H1 (cell line): ENCODE measurements at regions not wholly inside any gene's neighbourhood (a gene's known extent, or its start where the extent isn't known, plus 50 kb on each side); places are given as distances from the start of the nearest gene placed in this dataset.

ENCODE experiments used
- CTCF ChIA-PET: fragments of 300-600 bp; sonication (Branson Sonifier 250); formaldehyde crosslinking; loops from one replicate; lab custom pipeline; 2021; ENCODE audit not compliant: partially characterized antibody; lab: Charles Lee
- POLR2A ChIA-PET: fragments of 300-600 bp; sonication (Branson Sonifier 250); formaldehyde crosslinking; loops from one replicate; lab custom pipeline; 2021; ENCODE audit warnings: inconsistent platforms; ENCODE audit not compliant: partially characterized antibody; lab: Charles Lee
- DNase-seq, 2 experiments: peaks; one replicate each; pipeline versions ENCODE4 v3.0.0 to v3.0.0-alpha.2; 2010 to 2022; ENCODE audit warnings: low spot score in 2 of 2, low read depth in 1 of 2, mixed read lengths in 1 of 2
- FAIRE-seq: peaks from 2 replicates; lab custom pipeline; 2011; peaks lifted over from hg19 to GRCh38; lab: Jason Lieb, UNC
- H2AFZ ChIP-seq: 2 replicates; pipeline ENCODE4 v1.8.1; 2012; ENCODE audit warnings: low read length, inconsistent platforms
- H2AK5ac ChIP-seq: 2 replicates; pipeline ENCODE4 v1.6.1; 2013; ENCODE audit warnings: low read depth, low read length
- H2BK120ac ChIP-seq: replicated peaks from 2 replicates; pipeline ENCODE3; 2013; ENCODE audit warnings: low read depth, low read length, inconsistent platforms
- H2BK12ac ChIP-seq: 2 replicates; pipeline ENCODE4 v1.6.1; 2013; ENCODE audit warnings: low read depth, low read length
- H2BK15ac ChIP-seq: 2 replicates; pipeline ENCODE4 v1.6.1; 2013; ENCODE audit warnings: low read length
- H2BK20ac ChIP-seq: 2 replicates; pipeline ENCODE4 v1.6.1; 2013; ENCODE audit warnings: low read length
- H2BK5ac ChIP-seq: 2 replicates; pipeline ENCODE4 v1.6.1; 2013; ENCODE audit warnings: low read depth, low read length
- H3K14ac ChIP-seq: 2 replicates; pipeline ENCODE4 v1.6.1; 2013; ENCODE audit warnings: inconsistent platforms; ENCODE audit not compliant: insufficient read length
- H3K18ac ChIP-seq: 2 replicates; pipeline ENCODE4 v1.6.1; 2013; ENCODE audit warnings: low read length; ENCODE audit errors: extremely low read depth
- H3K23ac ChIP-seq: 2 replicates; pipeline ENCODE4 v1.6.1; 2013; ENCODE audit warnings: inconsistent platforms; ENCODE audit not compliant: insufficient read length
- H3K23me2 ChIP-seq: 2 replicates; pipeline ENCODE4 v1.6.1; 2013; ENCODE audit warnings: low read depth, low read length
- H3K27ac ChIP-seq: 2 replicates; pipeline ENCODE4 v1.6.1; 2011; ENCODE audit warnings: low read depth, low read length, inconsistent platforms
- H3K27me3 ChIP-seq, 4 experiments: replicated peaks in 1 of 4; 1 replicate in 1 of 4; 2 replicates in 3 of 4; pipeline versions ENCODE4 v1.6.1 to v1.8.1; 2011 to 2013; ENCODE audit warnings: low read length in 3 of 4, mild to moderate bottlenecking in 3 of 4, inconsistent platforms in 2 of 4, mixed read lengths in 2 of 4, moderate library complexity in 1 of 4; ENCODE audit not compliant: control insufficient read depth in 3 of 4, insufficient read depth in 3 of 4; ENCODE audit errors: extremely low read depth in 1 of 4
- H3K36me3 ChIP-seq, 4 experiments: 2 replicates each; pipeline versions ENCODE4 v1.6.1 to v1.8.1; 2011 to 2013; ENCODE audit warnings: mild to moderate bottlenecking in 4 of 4, low read length in 3 of 4, moderate library complexity in 2 of 4, control low read depth in 1 of 4, inconsistent platforms in 1 of 4; ENCODE audit not compliant: insufficient read depth in 4 of 4, control insufficient read depth in 2 of 4
- H3K4ac ChIP-seq: replicated peaks from 2 replicates; pipeline ENCODE3; 2013; ENCODE audit warnings: low read length, low read depth, mixed read lengths, inconsistent platforms; ENCODE audit not compliant: insufficient read length
- H3K4me1 ChIP-seq, 4 experiments: replicated peaks in 1 of 4; 1 replicate in 1 of 4; 2 replicates in 3 of 4; pipeline versions ENCODE4 v1.6.1 to v1.8.1; 2011 to 2013; ENCODE audit warnings: low read length in 3 of 4, inconsistent platforms in 2 of 4, mixed read lengths in 1 of 4; ENCODE audit not compliant: insufficient read depth in 4 of 4, control insufficient read depth in 3 of 4
- H3K4me2 ChIP-seq, 2 experiments: 2 replicates each; pipeline versions ENCODE4 v1.6.1 to v1.8.1; 2011 to 2013; ENCODE audit warnings: low read depth in 2 of 2, low read length in 2 of 2, control low read depth in 1 of 2, inconsistent platforms in 1 of 2, mild to moderate bottlenecking in 1 of 2; ENCODE audit not compliant: insufficient read depth in 1 of 2
- H3K4me3 ChIP-seq, 4 experiments: fragments of 200-600, 300-600 bp in 1 of 4; sonication (generic), shearing (Covaris generic), sonication (Bioruptor Twin) in 1 of 4; 2 replicates each; pipeline versions ENCODE4 v1.5.1 to v1.8.1; 2011 to 2016; ENCODE audit warnings: low read length in 4 of 4, low read depth in 3 of 4, control low read depth in 2 of 4, inconsistent platforms in 2 of 4, mild to moderate bottlenecking in 2 of 4, mixed read lengths in 1 of 4, moderate library complexity in 1 of 4; ENCODE audit not compliant: insufficient read depth in 2 of 4; ENCODE audit errors: extremely low read depth in 1 of 4
- H3K56ac ChIP-seq: replicated peaks from 2 replicates; pipeline ENCODE3; 2013; ENCODE audit warnings: low read depth, mild to moderate bottlenecking, mixed read lengths, low read length, inconsistent platforms; ENCODE audit not compliant: insufficient read length
- H3K79me1 ChIP-seq: 2 replicates; pipeline ENCODE4 v1.6.1; 2013; ENCODE audit warnings: low read depth, low read length, control low read depth
- H3K79me2 ChIP-seq, 2 experiments: 2 replicates each; pipeline versions ENCODE4 v1.6.1 to v1.8.1; 2012 to 2013; ENCODE audit warnings: low read length in 2 of 2, mild to moderate bottlenecking in 2 of 2, inconsistent platforms in 1 of 2; ENCODE audit not compliant: insufficient read depth in 2 of 2, control insufficient read depth in 1 of 2
- H3K9ac ChIP-seq, 4 experiments: replicated peaks in 1 of 4; 1 replicate in 1 of 4; 2 replicates in 3 of 4; pipeline versions ENCODE4 v1.6.1 to v1.8.1; 2011 to 2013; ENCODE audit warnings: low read depth in 3 of 4, low read length in 3 of 4, control low read depth in 2 of 4, mild to moderate bottlenecking in 2 of 4, moderate library complexity in 2 of 4, inconsistent platforms in 1 of 4; ENCODE audit errors: extremely low read depth in 1 of 4
- H3K9me3 ChIP-seq, 2 experiments: 2 replicates each; pipeline versions ENCODE4 v1.6.1 to v1.8.1; 2012 to 2013; ENCODE audit warnings: mild to moderate bottlenecking in 2 of 2, moderate library complexity in 2 of 2, control low read depth in 1 of 2, inconsistent platforms in 1 of 2, low read depth in 1 of 2, low read length in 1 of 2, mixed read lengths in 1 of 2; ENCODE audit not compliant: insufficient read depth in 2 of 2
- H4K20me1 ChIP-seq, 2 experiments: replicated peaks in 1 of 2; 2 replicates each; pipeline versions ENCODE3 to v1.8.1; 2011 to 2013; ENCODE audit warnings: inconsistent platforms in 2 of 2, low read length in 2 of 2, mild to moderate bottlenecking in 1 of 2; ENCODE audit not compliant: insufficient read depth in 2 of 2, control insufficient read depth in 1 of 2
- H4K5ac ChIP-seq: 2 replicates; pipeline ENCODE4 v1.6.1; 2013; ENCODE audit warnings: low read length, low read depth, mixed read lengths, inconsistent platforms; ENCODE audit not compliant: insufficient read length
- H4K8ac ChIP-seq: 2 replicates; pipeline ENCODE4 v1.8.0; 2013; ENCODE audit warnings: mild to moderate bottlenecking, moderate library complexity, low read length, inconsistent platforms; ENCODE audit not compliant: insufficient read depth; ENCODE audit errors: extremely low read depth
- H4K91ac ChIP-seq: replicated peaks from 2 replicates; pipeline ENCODE3; 2013; ENCODE audit warnings: low read length, mixed read lengths, inconsistent platforms; ENCODE audit not compliant: insufficient read length
- CHD2 ChIP-seq: IDR thresholded peaks from 2 replicates; pipeline ENCODE4 v1.6.1; 2012; ENCODE audit warnings: low read length, improper control_type of control experiment
- RAD21 ChIP-seq, 2 experiments: IDR thresholded peaks in 1 of 2; conservative IDR thresholded peaks in 1 of 2; 2 replicates each; pipeline ENCODE4 v1.6.1; 2011; ENCODE audit warnings: low read depth in 2 of 2, low read length in 2 of 2, improper control_type of control experiment in 1 of 2, inconsistent platforms in 1 of 2, mild to moderate bottlenecking in 1 of 2, moderate library complexity in 1 of 2
- SUZ12 ChIP-seq: fragments of 200-600 bp; sonication (generic); IDR thresholded peaks from 2 replicates; pipeline ENCODE4 v1.6.1; 2012; ENCODE audit warnings: mild to moderate bottlenecking, inconsistent platforms, low read length, moderate library complexity, mixed read lengths
- WGBS, 2 experiments: shearing (Covaris generic) in 1 of 2; methylation state at CpG; one replicate each; pipeline versions ENCODE4 v1.1.6 to v1.1.7; 2013 to 2015; ENCODE audit warnings: low lambda C conversion rate in 2 of 2, mixed read lengths in 2 of 2, inconsistent platforms in 1 of 2, low coverage in 1 of 2, missing lambda C conversion rate in 1 of 2; ENCODE audit not compliant: insufficient replicate concordance in 2 of 2, insufficient coverage in 1 of 2, insufficient read length in 1 of 2; ENCODE audit errors: extremely low coverage in 1 of 2, missing lambda C conversion rate in 1 of 2; 5-methylcytosine and 5-hydroxymethylcytosine counted together
- TF ChIP-seq, protein P1 (sequence below), 3 experiments: IDR thresholded peaks; 1 replicate in 2 of 3; 2 replicates in 1 of 3; pipeline versions ENCODE4 v1.5.1 to v1.6.1; 2011; ENCODE audit warnings: low read length in 3 of 3, mild to moderate bottlenecking in 3 of 3, inconsistent platforms in 2 of 3, low read depth in 1 of 3, moderate library complexity in 1 of 3; ENCODE audit not compliant: insufficient read depth in 1 of 3; ENCODE audit errors: control extremely low read depth in 1 of 3

DNA sequence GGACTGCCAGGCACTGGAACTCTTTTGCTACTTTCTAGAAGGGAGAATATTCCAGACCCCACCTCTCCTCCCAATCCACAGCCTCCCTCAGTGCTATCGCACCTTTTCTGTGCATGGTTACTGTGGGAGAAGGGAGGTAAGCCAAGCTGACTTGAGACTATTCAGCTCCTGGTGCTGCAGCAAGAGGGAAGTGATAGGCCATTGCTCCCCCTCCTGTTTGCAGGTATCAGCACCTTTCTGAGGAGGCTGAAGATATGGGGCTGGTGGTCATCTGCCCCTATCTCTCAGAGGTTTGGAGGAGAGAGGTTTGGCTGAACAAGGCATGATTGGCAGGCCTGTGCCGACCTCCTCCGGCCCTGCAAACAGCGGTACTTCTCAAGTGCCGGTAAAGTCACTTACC lies 103.3 kb upstream of the GATB start:
- H2BK120ac ChIP-seq = no peak overlapping the region
- H3K79me1 ChIP-seq = no peaks in the 10 kb centered on the region
- no peak overlapping the region for H3K23ac ChIP-seq
- no peaks in the 10 kb centered on the region for H3K23me2 ChIP-seq
- WGBS, 2 experiments = 89% methylated on average over 5 of the region's 5 CpGs; no CpG with 5 or more reads in 1 of the 2 experiments
- H3K4me1 ChIP-seq = peaks cover 0 to 2% (median 0%) of the 10 kb centered on the region in 4 experiments; a peak in 1 of 7 replicates
- TF ChIP-seq SUZ12 (no peak), CHD2 (no peak), RAD21 (IDR thresholded peaks at IDR 0.05 in 1 of 2, conservative IDR thresholded peaks at IDR 0.05 in 1 of 2; ENCODE audit: low read depth in 2 of 2, low read length in 2 of 2) (peak; percentile 46 to 54)
- TF ChIP-seq, protein P1, sequence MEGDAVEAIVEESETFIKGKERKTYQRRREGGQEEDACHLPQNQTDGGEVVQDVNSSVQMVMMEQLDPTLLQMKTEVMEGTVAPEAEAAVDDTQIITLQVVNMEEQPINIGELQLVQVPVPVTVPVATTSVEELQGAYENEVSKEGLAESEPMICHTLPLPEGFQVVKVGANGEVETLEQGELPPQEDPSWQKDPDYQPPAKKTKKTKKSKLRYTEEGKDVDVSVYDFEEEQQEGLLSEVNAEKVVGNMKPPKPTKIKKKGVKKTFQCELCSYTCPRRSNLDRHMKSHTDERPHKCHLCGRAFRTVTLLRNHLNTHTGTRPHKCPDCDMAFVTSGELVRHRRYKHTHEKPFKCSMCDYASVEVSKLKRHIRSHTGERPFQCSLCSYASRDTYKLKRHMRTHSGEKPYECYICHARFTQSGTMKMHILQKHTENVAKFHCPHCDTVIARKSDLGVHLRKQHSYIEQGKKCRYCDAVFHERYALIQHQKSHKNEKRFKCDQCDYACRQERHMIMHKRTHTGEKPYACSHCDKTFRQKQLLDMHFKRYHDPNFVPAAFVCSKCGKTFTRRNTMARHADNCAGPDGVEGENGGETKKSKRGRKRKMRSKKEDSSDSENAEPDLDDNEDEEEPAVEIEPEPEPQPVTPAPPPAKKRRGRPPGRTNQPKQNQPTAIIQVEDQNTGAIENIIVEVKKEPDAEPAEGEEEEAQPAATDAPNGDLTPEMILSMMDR (IDR thresholded peaks at IDR 0.05; ENCODE audit: control extremely low read depth in 1 of 3, insufficient read depth in 1 of 3, low read depth in 1 of 3, low read length in 3 of 3) = peak in 1 of 3 experiments; percentile 12; a peak in 2 of 4 replicates
- ChIA-PET POLR2A (no interaction called here), CTCF (interaction anchor here (1.5 kb wide), 1 partner anchor 20 kb away, joined by 3 read pairs; no protein-coding TSS in a partner anchor)
- H2AFZ ChIP-seq = peak overlapping the region; percentile 78; the same call in 1 of the 2 replicates
- H3K14ac ChIP-seq = no peak overlapping the region
- no peaks in the 10 kb centered on the region for H3K27me3 ChIP-seq
- H4K20me1 ChIP-seq = no peaks in the 10 kb centered on the region
- no peak for FAIRE-seq
- H4K5ac ChIP-seq = no peak overlapping the region
- H2AK5ac ChIP-seq = no peak overlapping the region
- no peak overlapping the region for H3K4me2 ChIP-seq
- peaks cover 0 to 5% of the 10 kb centered on the region in 2 experiments; a peak in 1 of 4 replicates for H3K9me3 ChIP-seq
- no peak overlapping the region for H2BK20ac ChIP-seq
- H3K56ac ChIP-seq = no peak overlapping the region
- no peak for DNase-seq
- no peak overlapping the region for H3K4ac ChIP-seq
- H3K4me3 ChIP-seq = no peak overlapping the region
- H3K36me3 ChIP-seq = no peaks in the 10 kb centered on the region
- H3K18ac ChIP-seq = no peak overlapping the region
- no peak overlapping the region for H4K8ac ChIP-seq
- no peak overlapping the region for H3K9ac ChIP-seq
- H2BK15ac ChIP-seq = no peak overlapping the region
- no peak overlapping the region for H2BK5ac ChIP-seq
- H3K27ac ChIP-seq = no peak overlapping the region
- peak overlapping the region; percentile 10 for H4K91ac ChIP-seq
- H3K79me2 ChIP-seq = no peaks in the 10 kb centered on the region
- no peak overlapping the region for H2BK12ac ChIP-seq
